ENCODE measurements at regions not wholly inside any gene's neighbourhood (a gene's known extent, or its start where the extent isn't known, plus 50 kb on each side); places are given as distances from the start of the nearest gene placed in this dataset.
"Not testable (repeated sequence)": the region's sequence is repeated elsewhere in the genome, so short reads cannot be mapped to it uniquely, and the experiment has no call there.

DNA sequence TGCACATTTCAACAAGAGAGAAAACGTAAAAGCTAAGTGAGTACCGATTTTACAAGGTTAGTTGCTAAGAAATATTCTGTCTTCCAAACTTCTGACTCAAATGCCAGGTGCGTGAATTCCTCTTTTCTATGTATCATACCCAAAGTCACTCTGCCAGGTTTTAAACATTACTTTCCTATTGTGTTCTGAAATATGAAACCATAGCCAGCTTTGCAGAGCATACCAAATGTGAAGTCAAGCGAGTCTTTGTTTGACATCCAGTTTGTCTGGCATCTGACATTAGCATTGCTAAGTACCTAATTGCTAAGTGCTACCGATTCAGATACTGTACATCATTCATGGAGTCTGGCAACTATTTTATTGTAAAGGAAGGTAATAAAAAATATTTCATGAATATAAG lies 321.9 kb upstream of the GALNT5 start:
- DNase-seq, result no peak

DNA sequence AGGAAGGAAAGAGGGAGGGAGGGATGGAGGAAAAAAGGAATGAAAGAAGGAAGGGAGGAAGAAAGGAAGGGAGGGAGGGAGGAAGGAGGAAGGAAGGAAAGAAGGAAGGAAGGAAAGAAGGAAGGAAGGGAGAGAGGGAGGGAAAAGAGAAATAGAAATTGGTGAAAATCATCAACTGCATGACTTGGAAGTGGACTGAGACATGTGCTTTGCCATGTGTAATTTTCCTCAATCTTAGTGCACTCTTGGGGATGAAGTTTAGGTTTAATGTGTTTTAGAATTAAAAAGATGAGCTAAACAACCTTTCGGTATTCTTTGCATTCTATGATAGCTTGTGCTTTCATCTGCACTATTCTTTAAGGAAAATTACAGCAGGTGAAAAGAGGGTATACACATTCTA lies 320.1 kb upstream of the GALNT5 start:
- DNase-seq, result no peak

DNA sequence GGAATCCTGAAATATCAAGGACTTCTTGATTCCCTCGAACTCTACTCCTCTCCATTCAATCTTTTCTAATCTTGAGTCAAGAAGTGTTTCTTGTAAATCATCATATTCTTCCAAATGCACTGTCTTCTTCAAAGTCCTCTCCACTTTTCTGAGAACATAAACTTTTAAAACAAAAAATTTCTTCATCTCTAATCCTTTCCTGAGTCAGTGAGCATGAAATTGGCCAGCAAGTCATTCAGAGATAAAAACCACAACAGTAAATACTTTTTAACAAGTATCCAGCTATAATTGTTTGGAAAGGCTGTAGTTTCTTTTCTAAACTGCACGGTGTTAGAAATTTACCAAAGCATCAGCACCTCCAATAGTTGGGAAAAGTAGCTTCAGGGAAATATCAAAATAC lies 312.6 kb upstream of the GALNT5 start:
- DNase-seq, result no peak

DNA sequence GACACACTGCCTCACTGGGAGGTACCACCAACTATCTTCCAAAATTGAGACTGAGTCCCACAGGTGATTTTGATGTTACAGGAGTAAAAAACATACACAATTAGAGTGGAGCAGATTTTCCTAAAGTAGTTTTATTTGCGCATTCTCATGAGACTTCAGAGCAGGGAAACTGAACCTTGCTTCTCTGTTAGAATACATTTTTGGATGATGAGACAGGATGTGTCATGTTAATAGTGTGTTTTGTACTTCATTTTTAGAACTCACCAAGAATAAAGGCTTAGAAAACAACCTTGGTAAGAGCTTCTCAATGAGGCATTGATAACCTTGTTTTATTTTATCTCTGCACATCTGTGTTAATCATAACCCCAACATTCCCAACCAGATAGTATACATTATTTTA lies 310.2 kb upstream of the GALNT5 start:
- DNase-seq, result no peak

DNA sequence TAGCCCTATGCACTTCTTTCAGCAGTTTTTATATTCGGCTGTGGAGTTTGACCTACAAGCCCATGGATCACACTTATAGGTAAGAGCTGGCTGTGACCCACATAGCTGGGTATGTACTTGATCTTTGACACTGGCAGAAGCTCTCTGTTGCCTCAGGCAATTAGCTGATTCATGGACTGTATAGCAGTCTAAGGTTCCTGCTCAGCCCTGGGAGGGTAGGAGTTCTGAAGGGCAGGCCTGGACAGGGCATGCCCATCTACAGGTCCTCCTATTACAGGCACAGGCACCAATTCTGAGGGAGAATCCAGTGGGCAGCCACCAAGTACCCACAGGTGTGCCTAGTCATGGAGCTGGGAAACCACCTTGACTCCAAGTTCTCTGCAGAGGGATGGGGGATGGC lies 301.8 kb upstream of the GALNT5 start:
- no peak for DNase-seq

DNA sequence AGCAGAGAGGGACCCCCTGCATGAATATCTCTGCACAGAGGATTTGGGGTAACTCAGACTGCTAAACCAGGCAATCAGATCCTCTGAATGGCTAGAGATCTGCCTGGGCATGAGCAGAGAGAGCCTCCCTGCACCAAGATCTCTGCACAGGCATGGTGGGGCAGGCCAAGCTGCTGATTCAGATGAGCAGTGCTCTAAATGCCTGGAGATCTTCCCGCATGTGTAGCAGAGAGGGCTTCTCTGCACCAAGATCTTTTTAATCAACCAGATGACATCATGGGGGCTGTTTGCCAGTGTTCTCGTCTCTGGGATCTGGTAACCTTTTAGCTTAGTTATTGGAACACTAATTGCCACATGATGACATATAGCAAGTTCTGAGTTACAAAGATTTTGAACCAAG lies 301.3 kb upstream of the GALNT5 start:
- DNase-seq, result no peak

DNA sequence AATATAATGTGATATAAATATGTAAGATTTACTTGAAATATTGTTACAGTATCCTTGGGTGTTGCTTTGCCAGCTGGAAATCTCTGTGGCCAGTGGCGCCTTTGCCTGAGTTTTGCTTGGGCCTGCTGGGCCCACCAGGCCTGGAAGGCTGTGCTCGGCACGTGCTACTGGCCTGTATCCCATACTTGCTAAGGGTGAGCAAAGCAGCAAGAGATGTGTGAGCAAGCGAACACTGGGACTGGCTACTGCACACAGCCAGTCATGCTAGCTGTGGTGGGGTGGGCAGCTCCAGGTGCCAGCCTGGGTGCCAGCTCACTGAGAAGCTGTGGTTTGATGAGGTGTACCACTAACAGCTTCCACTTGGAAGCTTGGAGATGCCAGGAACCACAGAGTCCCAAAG lies 299.1 kb upstream of the GALNT5 start:
- DNase-seq, result no peak

DNA sequence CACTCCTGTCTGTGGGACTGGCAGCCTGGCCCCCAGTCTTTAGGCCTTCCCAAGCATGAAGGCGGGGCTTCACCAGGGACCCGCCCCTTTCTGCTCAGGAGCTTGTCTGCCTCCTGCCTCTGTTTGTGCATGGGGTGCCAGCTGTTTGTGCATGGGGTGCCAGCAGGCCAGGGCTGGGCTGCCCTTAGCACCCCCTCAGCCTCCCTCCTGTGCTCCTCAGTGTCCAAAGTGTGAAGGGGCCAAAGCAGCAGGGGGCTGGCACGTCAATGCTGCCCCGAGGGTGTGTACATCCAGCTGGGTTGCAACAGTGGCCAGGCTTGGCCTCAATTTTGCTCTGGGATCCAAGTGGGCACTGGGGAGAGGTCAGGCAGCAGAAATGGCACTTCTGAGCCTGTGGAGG lies 298.0 kb upstream of the GALNT5 start:
- no peak for DNase-seq

DNA sequence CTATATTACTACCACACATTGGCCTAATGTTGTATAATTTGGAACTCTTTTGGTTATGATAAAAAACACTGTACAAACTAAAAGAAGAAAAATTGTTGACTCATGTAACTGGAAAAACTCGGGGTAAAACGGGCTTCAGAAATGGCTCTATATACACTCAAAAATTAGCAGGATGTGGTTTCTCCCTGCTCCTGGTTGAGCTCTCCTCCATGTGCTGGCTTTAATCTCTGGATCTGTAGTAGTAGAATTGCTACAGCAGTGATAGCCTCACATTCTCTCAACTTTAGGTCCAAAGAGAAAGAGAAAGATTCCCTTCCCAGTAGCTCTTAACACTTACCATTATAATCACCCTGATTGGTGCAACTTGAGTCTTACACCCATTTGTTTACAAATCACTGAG lies 274.9 kb upstream of the GALNT5 start:
- no peak for DNase-seq

DNA sequence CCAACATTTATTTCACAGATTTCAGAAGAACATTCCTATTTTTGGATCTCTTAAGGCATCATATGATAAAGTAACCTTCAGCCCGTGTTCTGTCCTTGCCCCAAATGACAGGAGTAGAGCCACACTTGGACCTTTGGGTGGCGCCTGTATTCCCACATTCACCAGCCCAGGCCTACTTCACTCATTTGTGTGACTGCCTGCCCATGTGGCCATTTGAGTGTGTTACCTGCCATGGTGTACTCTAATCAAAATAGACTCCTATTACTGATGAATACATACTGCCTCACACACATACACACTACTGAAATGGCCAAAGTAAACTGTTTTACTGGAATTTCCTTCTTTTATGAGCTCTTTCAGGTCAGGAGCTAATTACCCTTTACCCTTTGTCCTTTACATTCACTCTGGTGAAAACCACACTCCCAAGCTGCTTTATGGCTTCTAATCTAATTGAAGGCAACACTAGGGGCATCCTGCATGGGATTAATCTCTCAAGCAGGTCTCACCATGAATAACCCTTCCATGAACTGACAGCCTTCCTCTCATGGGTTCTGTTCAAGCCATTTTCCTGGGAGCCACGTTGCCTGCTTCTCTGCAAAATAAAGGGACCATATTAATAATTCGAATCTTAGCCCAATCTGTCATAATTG lies 271.0 kb upstream of the GALNT5 start:
- no peak for DNase-seq

DNA sequence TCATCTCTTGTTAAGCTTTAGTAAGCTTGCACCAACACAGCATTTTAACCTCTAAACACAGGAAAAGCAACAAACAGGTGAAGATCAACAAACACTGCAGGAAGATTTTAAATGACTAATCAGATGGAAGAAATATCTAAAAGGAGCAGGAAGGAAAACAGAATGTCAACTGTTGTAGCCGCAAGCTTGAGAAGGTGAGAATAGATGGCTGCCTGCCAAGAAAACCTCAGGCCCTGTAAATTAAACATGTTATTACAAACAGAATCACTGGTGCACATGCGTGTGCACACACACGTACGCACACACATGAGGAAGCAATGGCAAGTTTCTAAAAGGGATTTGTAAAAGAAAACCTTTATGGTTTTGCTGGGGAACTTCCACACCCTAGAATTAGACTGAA lies 257.8 kb upstream of the GALNT5 start:
- no peak for DNase-seq

DNA sequence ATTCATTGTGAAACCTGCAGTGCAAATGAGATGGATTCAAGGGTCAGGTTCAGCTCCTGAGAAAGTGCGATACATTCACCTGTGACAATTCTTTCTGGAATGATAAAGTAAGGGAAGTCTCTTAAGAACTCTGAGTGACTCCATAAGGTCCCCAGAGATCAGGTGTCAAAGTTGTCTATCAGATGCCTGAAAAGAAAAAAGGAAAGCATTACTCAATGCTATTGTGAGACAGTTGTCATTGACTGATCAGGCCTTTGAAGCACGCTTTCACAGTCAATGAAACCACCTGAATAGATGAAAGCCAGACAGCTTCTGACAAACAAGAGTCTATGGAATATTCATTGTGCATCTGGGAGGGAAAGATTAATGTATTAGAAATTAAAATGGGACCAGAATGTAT lies 252.7 kb upstream of the GALNT5 start:
- DNase-seq, result no peak

DNA sequence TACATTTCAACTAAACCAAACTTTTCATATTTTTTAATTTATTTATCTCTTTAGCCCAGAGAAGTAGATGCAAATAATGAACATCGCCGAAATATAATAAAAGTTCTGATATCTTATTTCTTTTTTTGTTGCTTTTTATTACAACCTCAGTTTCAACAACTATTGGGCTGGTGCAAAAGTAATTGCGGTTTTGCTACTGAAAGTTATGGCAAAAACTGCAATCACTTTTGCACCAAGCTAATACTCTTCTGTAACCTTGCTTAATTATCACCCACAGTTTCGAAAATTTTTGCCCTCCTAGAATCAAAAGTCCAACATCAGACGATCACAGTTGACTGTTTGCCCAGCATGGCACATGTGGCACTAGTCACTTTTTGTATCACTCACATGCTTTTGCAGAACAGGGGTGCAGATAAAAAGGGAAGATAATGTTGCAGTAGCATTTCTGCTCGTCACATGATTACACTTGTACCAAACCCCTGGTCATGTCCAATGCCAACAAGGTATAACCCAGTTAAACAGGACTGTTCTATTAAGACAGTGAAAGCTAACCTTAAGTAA lies 242.4 kb upstream of the GALNT5 start:
- DNase-seq, result no peak

DNA sequence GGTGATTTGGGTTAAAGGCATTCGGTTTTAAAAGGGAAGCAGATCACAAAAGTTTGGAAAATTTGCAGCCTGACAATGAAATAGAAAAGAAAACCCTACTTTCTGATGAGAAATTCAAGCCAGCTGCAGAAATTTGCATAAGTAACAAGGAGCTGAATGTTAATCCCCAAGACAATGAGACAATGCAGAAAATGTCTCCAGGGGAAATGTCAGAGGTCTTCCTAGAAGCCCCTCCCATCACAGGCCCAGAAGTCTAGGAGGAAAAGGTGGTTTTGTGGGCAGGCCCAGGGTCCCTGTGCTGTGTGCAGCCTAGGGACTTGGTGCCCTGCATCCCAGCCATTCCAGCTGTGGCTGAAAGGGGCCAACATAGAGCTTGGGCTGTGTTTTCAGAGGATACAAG lies 234.2 kb upstream of the GALNT5 start:
- DNase-seq, result not testable (repeated sequence)

DNA sequence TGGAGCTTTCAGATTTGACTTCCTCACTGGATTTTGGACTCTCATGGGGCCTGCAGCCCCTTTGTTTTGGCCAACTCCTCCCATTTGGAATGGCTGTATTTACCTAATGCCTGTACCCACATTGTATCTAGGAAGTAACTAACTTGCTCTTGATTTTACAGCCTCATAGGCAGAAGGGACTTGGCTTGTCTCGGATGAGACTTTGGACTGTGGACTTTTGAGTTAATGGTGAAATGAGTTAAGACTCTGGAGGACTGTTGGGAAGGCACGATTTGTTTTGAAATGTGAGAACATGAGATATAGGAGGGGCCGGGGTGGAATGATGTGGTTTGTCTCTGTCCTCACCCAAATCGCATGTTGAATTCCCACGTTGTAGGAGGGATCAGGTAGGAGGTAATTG lies 233.4 kb upstream of the GALNT5 start:
- DNase-seq, result no peak

DNA sequence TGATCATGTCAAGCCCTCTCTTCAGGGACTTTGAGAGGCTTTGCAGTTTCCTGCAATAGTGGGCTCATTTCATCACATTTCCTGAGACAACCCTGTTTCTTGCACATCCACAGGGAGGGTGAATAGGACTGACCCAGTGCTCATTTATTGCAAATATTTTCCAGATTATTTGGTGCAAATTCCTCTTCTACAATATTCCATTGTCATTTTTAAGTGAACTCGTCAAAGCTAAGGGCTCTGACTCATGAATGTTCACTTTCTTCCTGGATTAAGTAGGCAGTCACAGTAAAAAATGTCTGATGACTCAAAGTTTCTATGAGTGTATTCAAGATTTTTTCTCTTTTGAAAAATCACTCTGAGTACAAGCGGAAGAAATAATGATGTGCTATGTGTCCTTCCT lies 225.5 kb upstream of the GALNT5 start:
- DNase-seq, result no peak

DNA sequence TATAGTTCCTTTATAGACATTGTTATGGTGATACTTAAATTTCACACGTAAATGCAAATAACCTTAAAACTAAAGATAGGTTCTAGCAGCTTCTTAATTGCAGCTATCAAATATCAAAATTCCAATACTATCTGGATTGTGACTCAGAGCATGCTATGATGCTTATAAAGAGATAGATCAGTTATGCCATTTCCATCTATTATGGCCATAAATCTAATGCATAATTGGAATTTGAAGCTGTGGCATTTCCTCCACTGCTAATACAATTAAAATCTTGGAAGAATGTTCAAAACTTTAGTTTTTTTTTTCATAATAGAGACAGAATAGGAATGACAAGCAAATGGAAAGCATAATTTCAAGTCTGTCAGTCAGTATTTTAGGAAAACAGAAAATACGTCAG lies 220.8 kb upstream of the GALNT5 start:
- DNase-seq, result no peak

DNA sequence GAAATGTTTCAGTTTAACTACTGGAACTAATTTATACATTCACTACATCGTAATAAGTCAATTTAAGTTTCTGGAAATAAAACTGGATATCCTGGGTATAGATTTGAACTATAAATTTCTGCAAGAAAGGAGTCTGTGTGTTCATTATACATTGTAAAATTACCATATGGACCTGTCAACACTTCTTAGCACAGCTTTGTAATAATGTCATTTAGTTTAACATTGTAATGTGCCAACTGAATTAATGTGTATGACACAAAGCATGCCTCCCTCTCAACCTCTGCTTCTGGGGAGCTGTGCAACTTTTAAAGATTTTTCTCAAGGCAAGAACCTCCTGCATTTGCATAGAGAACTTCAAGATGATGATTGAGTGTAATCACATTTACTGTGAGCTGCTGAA lies 213.7 kb upstream of the GALNT5 start:
- DNase-seq, result no peak

DNA sequence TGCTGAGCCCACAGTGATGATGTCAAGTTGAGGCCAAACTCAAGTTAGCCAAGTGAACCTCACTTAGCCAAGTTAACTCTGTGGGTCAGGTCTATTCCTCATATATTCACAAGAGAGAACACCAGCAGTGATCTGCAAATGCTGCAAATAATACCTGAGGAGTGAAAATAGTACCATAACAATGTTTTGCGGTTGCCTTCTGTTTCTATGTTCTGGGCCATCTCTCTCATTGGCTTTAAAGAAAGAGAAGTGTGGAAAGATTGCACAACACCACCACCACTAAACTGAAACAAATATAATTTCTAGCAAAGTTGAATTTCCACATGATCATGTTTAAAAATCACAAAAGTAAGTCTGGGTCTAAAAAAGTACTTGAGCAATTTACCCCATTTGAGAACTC lies 211.1 kb upstream of the GALNT5 start:
- DNase-seq, result no peak

DNA sequence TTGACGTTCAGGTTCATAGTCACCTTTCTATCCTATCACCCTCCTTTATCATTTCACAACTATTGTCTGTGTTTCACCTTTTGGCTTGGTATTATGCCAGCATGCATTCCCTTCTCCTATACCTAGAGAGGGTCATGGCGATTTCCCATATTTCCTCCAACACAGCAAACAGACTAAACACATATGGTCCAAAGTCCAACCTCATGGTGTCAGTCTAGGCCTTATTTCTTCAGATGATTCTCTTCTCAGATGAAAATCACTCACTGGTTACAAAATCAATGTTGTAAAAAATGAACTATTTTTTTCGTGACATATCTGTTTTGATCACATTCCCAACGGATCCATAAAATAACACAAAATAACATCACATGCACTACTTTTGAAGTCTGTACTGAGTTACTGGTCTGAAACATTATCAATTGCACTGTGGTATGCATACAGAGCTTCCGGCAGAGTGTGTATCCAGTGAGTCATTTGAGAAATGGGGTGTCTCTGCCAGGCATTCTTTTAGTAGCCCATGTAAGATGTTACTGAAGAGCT lies 204.8 kb upstream of the GALNT5 start:
- no peak for DNase-seq

DNA sequence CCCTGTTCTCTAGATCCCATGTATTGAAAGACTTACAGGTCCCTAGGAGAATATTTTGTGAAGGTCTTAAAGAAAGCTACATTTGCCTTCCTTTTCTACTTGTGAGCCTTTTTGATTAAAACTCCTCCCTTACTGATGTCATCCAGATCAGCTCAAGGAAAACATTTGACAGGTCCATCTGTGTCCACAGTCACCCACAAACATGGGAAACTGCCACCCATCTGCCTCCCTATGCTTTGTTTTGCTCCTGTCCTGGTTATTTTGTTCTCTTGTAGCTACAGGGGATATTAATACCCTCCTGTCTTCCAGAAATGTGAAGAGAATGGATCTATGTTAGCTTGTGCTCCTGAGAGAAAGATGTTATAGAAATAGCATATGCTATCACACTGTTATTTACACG lies 203.6 kb upstream of the GALNT5 start:
- no peak for DNase-seq

DNA sequence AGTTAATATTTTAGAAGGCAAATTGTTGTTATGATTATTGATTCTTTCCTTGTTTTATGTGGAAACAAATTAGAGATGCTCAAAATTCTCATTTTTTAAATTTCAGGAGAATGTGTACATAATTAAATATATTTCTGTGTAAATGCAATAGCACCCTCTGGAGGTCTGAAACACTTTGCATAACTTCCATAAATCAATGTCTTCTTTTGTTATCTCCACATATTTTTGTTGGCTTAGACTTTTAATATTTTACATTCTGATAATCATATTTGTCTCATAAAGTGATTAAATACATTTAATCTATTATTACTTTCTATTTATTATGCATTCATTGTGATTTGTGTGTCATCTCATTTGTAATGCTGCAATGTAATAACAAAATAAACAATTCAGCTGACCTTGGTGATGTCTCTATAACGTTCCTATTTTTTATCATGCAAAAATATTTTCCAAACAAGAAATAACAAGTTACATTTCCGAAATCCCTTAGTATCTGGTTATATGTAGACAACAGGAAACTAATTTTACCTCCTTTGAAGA lies 201.8 kb upstream of the GALNT5 start:
- no peak for DNase-seq

DNA sequence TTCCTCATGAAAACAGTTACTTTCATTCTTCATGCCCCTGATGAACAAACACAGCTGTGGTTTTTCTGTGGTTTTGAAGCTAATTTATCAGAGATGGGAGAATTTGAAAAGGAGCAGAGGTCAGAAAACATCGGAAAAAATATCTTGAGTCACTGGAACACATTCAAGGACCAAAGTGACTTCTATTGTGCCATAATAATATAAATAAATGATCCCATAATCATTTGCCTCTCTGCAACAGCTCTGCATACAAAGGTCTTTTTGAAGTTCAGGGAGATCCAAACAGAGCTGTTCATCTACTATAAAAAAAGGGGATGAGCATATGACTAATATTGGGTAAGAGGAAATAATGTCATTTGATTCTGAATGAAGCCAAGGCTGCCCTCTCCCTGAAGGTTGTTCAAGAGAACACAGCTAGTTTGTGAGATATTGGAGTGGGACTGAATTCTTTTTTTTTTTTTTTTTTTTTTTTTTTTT lies 201.3 kb upstream of the GALNT5 start:
- DNase-seq, result no peak

DNA sequence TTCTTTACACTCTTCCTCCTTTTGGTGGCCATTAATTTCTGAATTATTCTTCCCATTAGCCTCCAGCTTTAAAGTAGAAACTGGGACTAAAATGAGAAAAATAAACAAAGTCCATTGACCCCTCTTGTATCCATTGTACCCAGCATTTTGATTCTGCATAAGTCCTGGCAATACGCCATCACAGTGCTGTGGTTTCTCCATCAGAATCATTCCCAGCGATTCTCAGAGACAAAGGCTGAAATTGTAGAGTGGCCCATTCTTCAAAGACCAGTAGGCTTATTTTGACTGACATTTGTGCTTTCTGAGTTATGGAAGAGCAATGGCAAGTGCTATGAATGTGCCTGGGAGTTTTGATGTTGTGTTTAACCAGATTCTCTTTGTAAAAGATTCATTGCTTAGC lies 199.3 kb upstream of the GALNT5 start:
- DNase-seq, result no peak

Measured in right kidney (tissue), 1 donor.